ENCODE measurements at regions not wholly inside any gene's neighbourhood (a gene's known extent, or its start where the extent isn't known, plus 50 kb on each side); places are given as distances from the start of the nearest gene placed in this dataset.

DNA sequence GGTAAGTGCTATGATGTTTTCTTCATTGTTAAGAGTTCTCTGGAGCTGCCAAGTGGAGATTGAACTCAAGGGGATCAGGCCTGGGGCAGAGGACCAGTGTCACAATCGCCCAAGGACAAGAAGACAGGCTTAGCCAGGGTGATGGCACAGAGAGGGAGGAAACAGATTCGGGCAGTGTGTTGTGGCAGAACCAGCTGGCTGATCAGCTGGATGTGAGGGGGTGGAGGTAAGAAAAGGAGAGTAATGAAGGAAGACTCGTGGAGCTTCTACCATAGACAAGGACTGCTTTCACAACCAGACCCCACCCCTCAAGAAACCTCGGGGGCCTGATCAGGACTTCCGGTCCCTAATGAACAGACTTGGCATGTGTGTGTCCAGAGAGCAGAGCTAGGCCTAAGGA lies 60.9 kb upstream of the LINGO1 start:
- no peaks in the 10 kb centered on the region for H3K9me3 Mint-ChIP-seq (ENCODE audit: unreplicated experiment)
- no peaks in the 10 kb centered on the region for H3K4me1 Mint-ChIP-seq (ENCODE audit: unreplicated experiment)
- no peak for TF ChIP-seq CTCF (IDR thresholded peaks at IDR 0.05)
- DNase-seq (ENCODE audit: extremely low spot score, unreplicated experiment) = no peak
- peaks cover 49% of the 10 kb centered on the region for H3K27me3 Mint-ChIP-seq (ENCODE audit: unreplicated experiment)
- H3K36me3 Mint-ChIP-seq (ENCODE audit: unreplicated experiment) = no peaks in the 10 kb centered on the region
- H3K4me3 Mint-ChIP-seq (ENCODE audit: unreplicated experiment) = no peak overlapping the region
- no peak overlapping the region for H3K27ac Mint-ChIP-seq (ENCODE audit: unreplicated experiment)

GRCh38 chr15:77692614-77693013 lies 59.9 kb upstream of the LINGO1 start:
- Mint-ChIP-seq H3K27ac (ENCODE audit: unreplicated experiment) (no peak overlapping the region), H3K9me3 (ENCODE audit: unreplicated experiment) (no peaks in the 10 kb centered on the region), H3K4me3 (ENCODE audit: unreplicated experiment) (no peak overlapping the region), H3K36me3 (ENCODE audit: unreplicated experiment) (no peaks in the 10 kb centered on the region), H3K4me1 (ENCODE audit: unreplicated experiment) (no peaks in the 10 kb centered on the region), H3K27me3 (ENCODE audit: unreplicated experiment) (peaks cover 49% of the 10 kb centered on the region)
- DNase-seq (ENCODE audit: extremely low spot score, unreplicated experiment) = no peak
- TF ChIP-seq CTCF (IDR thresholded peaks at IDR 0.05) = no peak

- H3K4me1 Mint-ChIP-seq (ENCODE audit: unreplicated experiment) = no peaks in the 10 kb centered on the region
- no peak overlapping the region for H3K4me3 Mint-ChIP-seq (ENCODE audit: unreplicated experiment)
- H3K27me3 Mint-ChIP-seq (ENCODE audit: unreplicated experiment) = peaks cover 55% of the 10 kb centered on the region
- no peak overlapping the region for H3K27ac Mint-ChIP-seq (ENCODE audit: unreplicated experiment)
- no peak for TF ChIP-seq CTCF (IDR thresholded peaks at IDR 0.05)
- H3K36me3 Mint-ChIP-seq (ENCODE audit: unreplicated experiment) = no peaks in the 10 kb centered on the region
- H3K9me3 Mint-ChIP-seq (ENCODE audit: unreplicated experiment) = no peaks in the 10 kb centered on the region
- DNase-seq (ENCODE audit: extremely low spot score, unreplicated experiment) = no peak
Measured at GRCh38 chr15:77691607-77692006, 58.9 kb upstream of the LINGO1 start.

DNA sequence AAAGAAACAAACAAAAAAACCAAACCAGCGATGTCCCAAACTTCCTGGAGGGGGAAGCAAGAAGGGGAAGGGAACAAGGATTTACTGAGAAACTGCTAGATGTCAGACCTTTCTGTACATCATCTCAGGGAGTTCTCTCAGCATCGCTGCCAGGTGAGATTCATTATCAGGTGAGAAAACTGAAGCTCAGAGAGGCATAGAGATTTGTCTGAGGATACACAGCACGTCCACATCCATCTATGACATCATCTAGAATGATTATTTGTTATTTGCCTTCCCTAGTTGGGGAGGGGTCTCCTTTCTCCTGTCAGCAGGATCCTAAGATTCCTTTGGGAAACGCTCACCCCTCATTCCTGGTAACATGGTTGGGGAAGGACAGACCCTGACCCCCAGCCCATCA lies 57.1 kb upstream of the LINGO1 start:
- H3K36me3 Mint-ChIP-seq (ENCODE audit: unreplicated experiment) = no peaks in the 10 kb centered on the region
- H3K27me3 Mint-ChIP-seq (ENCODE audit: unreplicated experiment) = peaks cover 57% of the 10 kb centered on the region
- H3K4me3 Mint-ChIP-seq (ENCODE audit: unreplicated experiment) = no peak overlapping the region
- H3K9me3 Mint-ChIP-seq (ENCODE audit: unreplicated experiment) = no peaks in the 10 kb centered on the region
- no peak for DNase-seq (ENCODE audit: extremely low spot score, unreplicated experiment)
- no peak for TF ChIP-seq CTCF (IDR thresholded peaks at IDR 0.05)
- H3K27ac Mint-ChIP-seq (ENCODE audit: unreplicated experiment) = no peak overlapping the region
- no peaks in the 10 kb centered on the region for H3K4me1 Mint-ChIP-seq (ENCODE audit: unreplicated experiment)

DNA sequence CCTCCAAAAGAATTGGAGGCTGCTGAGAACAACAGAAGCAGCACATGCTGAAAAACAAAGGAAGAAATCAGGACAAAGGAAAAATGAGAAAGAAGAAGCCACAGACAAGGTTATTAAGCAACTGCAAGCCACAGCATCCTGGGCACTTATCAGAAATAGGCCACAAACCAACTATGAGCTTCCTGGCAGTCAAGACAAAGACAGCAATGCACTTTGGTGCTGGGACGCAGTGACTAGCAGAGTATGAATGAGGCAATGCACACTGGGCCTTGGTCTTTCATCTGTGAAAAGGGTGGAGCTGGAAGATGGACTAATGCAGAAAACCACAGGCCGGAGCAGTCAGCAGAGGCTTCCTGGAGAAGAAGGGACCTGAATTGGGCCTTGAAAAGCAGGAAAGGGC lies 56.0 kb upstream of the LINGO1 start:
- Mint-ChIP-seq H3K4me3 (ENCODE audit: unreplicated experiment) (no peak overlapping the region), H3K27ac (ENCODE audit: unreplicated experiment) (no peak overlapping the region), H3K4me1 (ENCODE audit: unreplicated experiment) (no peaks in the 10 kb centered on the region), H3K9me3 (ENCODE audit: unreplicated experiment) (no peaks in the 10 kb centered on the region), H3K27me3 (ENCODE audit: unreplicated experiment) (peaks cover 57% of the 10 kb centered on the region), H3K36me3 (ENCODE audit: unreplicated experiment) (no peaks in the 10 kb centered on the region)
- TF ChIP-seq CTCF (IDR thresholded peaks at IDR 0.05) = no peak
- DNase-seq (ENCODE audit: extremely low spot score, unreplicated experiment) = no peak
